CD4-positive, CD25-positive, alpha-beta regulatory T cell (primary cell): ENCODE measurements at regions not wholly inside any gene's neighbourhood (a gene's known extent, or its start where the extent isn't known, plus 50 kb on each side); places are given as distances from the start of the nearest gene placed in this dataset.

Experiments
- ATAC-seq, 2 donors: fragments of 150-1000 bp; cut with Tn5 transposase; one replicate each; pipeline ENCODE4 v1.10.0; 2021; ENCODE audit warnings: low read depth in 2 of 2, moderate number of reproducible peaks in 2 of 2, moderate library complexity in 1 of 2
- DNase-seq, 3 donors: peaks; one replicate each; pipeline versions ENCODE4 v3.0.0 to v3.0.0-alpha.2; 2012 to 2022; ENCODE audit warnings: mixed read lengths in 1 of 3
- H3K27ac ChIP-seq: one replicate; pipeline ENCODE4 v1.7.0; 2013; ENCODE audit warnings: mild to moderate bottlenecking, low read length; ENCODE audit not compliant: insufficient read depth, poor library complexity, severe bottlenecking
- H3K27me3 ChIP-seq: one replicate; pipeline ENCODE4 v1.7.0; 2013; ENCODE audit warnings: low read length; ENCODE audit not compliant: control insufficient read depth, insufficient read depth
- H3K36me3 ChIP-seq: one replicate; pipeline ENCODE4 v1.7.0; 2013; ENCODE audit warnings: mild to moderate bottlenecking, low read length, moderate library complexity; ENCODE audit not compliant: control insufficient read depth, insufficient read depth
- H3K4me1 ChIP-seq: 2 replicates; pipeline ENCODE4 v1.7.0; 2013; ENCODE audit warnings: mild to moderate bottlenecking, low read length; ENCODE audit not compliant: insufficient read depth, control insufficient read depth, poor library complexity, severe bottlenecking
- H3K4me3 ChIP-seq: one replicate; pipeline ENCODE4 v1.7.0; 2013; ENCODE audit warnings: low read depth, mild to moderate bottlenecking, low read length, moderate library complexity
- H3K9me3 ChIP-seq, 2 experiments: 1 replicate in 1 of 2; 2 replicates in 1 of 2; pipeline ENCODE4 v1.7.0; 2013; ENCODE audit warnings: low read length in 2 of 2, mild to moderate bottlenecking in 1 of 2, moderate library complexity in 1 of 2; ENCODE audit not compliant: control insufficient read depth in 2 of 2
- H3K27ac Mint-ChIP-seq, 3 donors: one replicate each; pipeline ENCODE4 v1.8.0; 2020 to 2022; ENCODE audit warnings: mild to moderate bottlenecking in 3 of 3, mixed read lengths in 3 of 3, moderate library complexity in 2 of 3
- H3K27me3 Mint-ChIP-seq: one replicate; pipeline ENCODE4 v1.8.0; 2022; ENCODE audit warnings: mild to moderate bottlenecking, mixed read lengths
- H3K36me3 Mint-ChIP-seq: one replicate; pipeline ENCODE4 v1.8.0; 2020; ENCODE audit warnings: mixed read lengths
- H3K4me1 Mint-ChIP-seq, 4 donors: one replicate each; pipeline ENCODE4 v1.8.0; 2020 to 2022; ENCODE audit warnings: mixed read lengths in 4 of 4, mild to moderate bottlenecking in 1 of 4
- H3K4me3 Mint-ChIP-seq, 4 donors: one replicate each; pipeline ENCODE4 v1.8.0; 2020 to 2022; ENCODE audit warnings: mild to moderate bottlenecking in 4 of 4, mixed read lengths in 4 of 4, moderate library complexity in 3 of 4
- H3K9me3 Mint-ChIP-seq, 7 donors: one replicate each; pipeline ENCODE4 v1.8.0; 2020 to 2022; ENCODE audit warnings: mixed read lengths in 7 of 7, mild to moderate bottlenecking in 3 of 7, moderate library complexity in 2 of 7

- DNase-seq, result no peak
- H3K9me3 Mint-ChIP-seq, result peaks cover 3 to 37% (median 10%) of the 10 kb centered on the region in 7 donors
- no peaks in the 10 kb centered on the region for H3K4me1 Mint-ChIP-seq
- Histone ChIP-seq H3K27me3 (no peaks in the 10 kb centered on the region), H3K9me3 (peaks cover 0 to 12% of the 10 kb centered on the region in 2 experiments), H3K27ac (no peak overlapping the region), H3K36me3 (no peaks in the 10 kb centered on the region), H3K4me3 (no peak overlapping the region), H3K4me1 (no peaks in the 10 kb centered on the region)
- no peak overlapping the region for H3K27ac Mint-ChIP-seq
- no peaks in the 10 kb centered on the region for H3K27me3 Mint-ChIP-seq
- ATAC-seq, result no peak
- H3K4me3 Mint-ChIP-seq, result no peak overlapping the region
- H3K36me3 Mint-ChIP-seq, result no peaks in the 10 kb centered on the region
Observed at GRCh38 chr1:105416261-105416660, 1640.2 kb upstream of the PRMT6 start.

DNA sequence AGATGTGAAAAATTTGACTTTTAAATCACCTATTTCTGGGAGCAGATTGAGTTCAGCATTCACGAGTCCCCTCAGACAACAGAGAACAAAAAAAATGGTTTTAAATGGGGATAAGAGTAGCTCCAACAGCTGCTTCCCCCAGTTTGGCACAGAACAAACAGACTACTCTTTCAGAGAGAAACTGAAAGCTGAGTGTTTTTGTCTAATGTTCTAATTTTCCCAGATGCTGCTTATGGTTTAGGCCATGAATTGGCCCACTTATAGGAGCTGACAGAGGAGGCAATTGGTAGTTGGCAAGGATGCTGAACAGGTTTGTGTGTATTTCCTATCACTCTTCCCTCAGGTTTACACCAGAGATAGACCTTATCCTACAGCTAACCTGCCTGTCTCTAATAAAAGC is 1637.4 kb upstream of the PRMT6 start:
- no peaks in the 10 kb centered on the region for H3K27me3 Mint-ChIP-seq
- H3K27ac Mint-ChIP-seq, result no peak overlapping the region
- DNase-seq (no peak), ATAC-seq (no peak)
- H3K4me3 Mint-ChIP-seq, result no peak overlapping the region
- Histone ChIP-seq H3K27me3 (no peaks in the 10 kb centered on the region), H3K27ac (no peak overlapping the region), H3K9me3 (peaks cover 0 to 12% of the 10 kb centered on the region in 2 experiments), H3K36me3 (no peaks in the 10 kb centered on the region), H3K4me1 (no peaks in the 10 kb centered on the region), H3K4me3 (no peak overlapping the region)
- H3K9me3 Mint-ChIP-seq, result peaks cover 1 to 25% (median 11%) of the 10 kb centered on the region in 7 donors
- no peaks in the 10 kb centered on the region for H3K4me1 Mint-ChIP-seq
- no peaks in the 10 kb centered on the region for H3K36me3 Mint-ChIP-seq

- no peak for ATAC-seq
- Histone ChIP-seq H3K9me3 (no peaks in the 10 kb centered on the region), H3K27ac (no peak overlapping the region), H3K27me3 (no peaks in the 10 kb centered on the region), H3K4me3 (no peak overlapping the region), H3K4me1 (no peaks in the 10 kb centered on the region), H3K36me3 (no peaks in the 10 kb centered on the region)
- Mint-ChIP-seq H3K27ac (no peak overlapping the region), H3K27me3 (no peaks in the 10 kb centered on the region), H3K4me3 (no peak overlapping the region), H3K9me3 (peaks cover 0 to 6% (median 3%) of the 10 kb centered on the region in 7 donors), H3K4me1 (no peaks in the 10 kb centered on the region), H3K36me3 (no peaks in the 10 kb centered on the region)
- no peak for DNase-seq
Observed at GRCh38 chr1:105427543-105427942, 1628.9 kb upstream of the PRMT6 start.

DNA sequence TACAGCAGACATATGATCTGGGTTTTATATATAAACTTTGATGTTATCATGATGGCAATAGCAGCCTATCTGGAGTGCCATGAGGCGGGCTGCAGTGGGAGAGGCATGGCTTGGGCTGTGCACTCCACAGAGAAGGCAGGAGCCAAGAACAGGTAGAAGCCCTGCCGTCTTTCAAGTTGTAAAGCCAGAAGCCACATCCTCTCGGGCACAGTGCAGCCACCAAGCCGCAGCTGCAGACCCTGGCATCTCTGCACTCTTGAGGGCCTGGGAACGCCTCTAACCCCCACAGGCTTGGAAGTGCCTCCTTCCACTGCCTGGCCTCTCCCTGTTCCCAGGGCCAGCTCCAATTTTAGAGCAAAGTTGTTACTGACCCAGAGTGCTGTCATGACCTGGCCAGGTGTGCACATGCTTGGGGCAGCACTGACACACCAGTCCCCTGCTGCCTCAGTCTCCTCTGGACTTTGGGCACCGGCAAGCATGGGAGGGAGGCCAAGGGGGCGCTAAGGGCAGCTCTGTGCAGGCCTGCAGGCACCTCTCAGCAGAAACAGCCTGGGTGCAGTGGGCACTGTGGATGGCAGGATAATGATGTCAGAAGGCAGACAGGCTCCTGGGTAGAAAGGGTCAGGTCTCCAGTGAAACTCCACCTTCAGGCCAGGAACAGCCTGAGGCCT is 1619.8 kb upstream of the PRMT6 start:
- Histone ChIP-seq H3K4me1 (no peaks in the 10 kb centered on the region), H3K27me3 (no peaks in the 10 kb centered on the region), H3K36me3 (no peaks in the 10 kb centered on the region), H3K4me3 (no peak overlapping the region), H3K27ac (no peak overlapping the region), H3K9me3 (peaks cover under 1 to 13% of the 10 kb centered on the region in 2 experiments)
- Mint-ChIP-seq H3K27me3 (no peaks in the 10 kb centered on the region), H3K9me3 (peaks cover 0 to 24% (median 8%) of the 10 kb centered on the region in 7 donors), H3K36me3 (no peaks in the 10 kb centered on the region), H3K4me1 (no peaks in the 10 kb centered on the region), H3K27ac (no peak overlapping the region), H3K4me3 (no peak overlapping the region)
- no peak for DNase-seq
- ATAC-seq, result no peak

DNA sequence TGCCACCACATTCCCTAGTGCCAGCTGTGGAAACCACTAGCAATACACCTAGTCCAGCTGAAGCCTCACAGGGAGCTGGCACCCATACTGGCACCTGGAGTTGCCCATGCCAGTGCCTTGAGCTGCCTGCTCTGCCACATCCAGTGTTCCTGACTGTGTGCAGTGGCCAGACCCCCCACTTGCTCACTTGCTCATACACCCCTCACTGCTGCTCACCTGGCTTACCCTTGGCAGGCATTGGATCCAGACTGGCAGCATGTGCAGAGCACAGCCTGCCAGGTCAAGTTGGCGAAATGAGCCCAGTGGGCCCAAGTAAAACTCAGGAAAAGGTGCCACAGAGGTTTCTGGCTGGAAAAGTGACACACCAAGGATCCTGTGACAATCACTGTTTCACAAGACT is 1618.6 kb upstream of the PRMT6 start:
- Mint-ChIP-seq H3K27ac (no peak overlapping the region), H3K4me3 (no peak overlapping the region), H3K27me3 (no peaks in the 10 kb centered on the region), H3K4me1 (no peaks in the 10 kb centered on the region), H3K36me3 (no peaks in the 10 kb centered on the region), H3K9me3 (peaks cover 0 to 24% (median 8%) of the 10 kb centered on the region in 7 donors)
- no peaks in the 10 kb centered on the region for H3K27me3 ChIP-seq
- H3K4me3 ChIP-seq, result no peak overlapping the region
- DNase-seq (no peak), ATAC-seq (no peak)
- peaks cover 2 to 18% of the 10 kb centered on the region in 2 experiments for H3K9me3 ChIP-seq
- H3K4me1 ChIP-seq, result no peaks in the 10 kb centered on the region
- no peaks in the 10 kb centered on the region for H3K36me3 ChIP-seq
- H3K27ac ChIP-seq, result no peak overlapping the region

- Histone ChIP-seq H3K27me3 (no peaks in the 10 kb centered on the region), H3K4me1 (no peaks in the 10 kb centered on the region), H3K4me3 (no peak overlapping the region), H3K27ac (no peak overlapping the region), H3K36me3 (no peaks in the 10 kb centered on the region), H3K9me3 (peaks cover 2 to 11% of the 10 kb centered on the region in 2 experiments)
- no peak overlapping the region for H3K27ac Mint-ChIP-seq
- H3K36me3 Mint-ChIP-seq, result no peaks in the 10 kb centered on the region
- peaks cover 3 to 22% (median 10%) of the 10 kb centered on the region in 7 donors for H3K9me3 Mint-ChIP-seq
- H3K4me3 Mint-ChIP-seq, result no peak overlapping the region
- H3K27me3 Mint-ChIP-seq, result no peaks in the 10 kb centered on the region
- ATAC-seq (no peak), DNase-seq (no peak)
- no peaks in the 10 kb centered on the region for H3K4me1 Mint-ChIP-seq
Observed at GRCh38 chr1:105442901-105443300, 1613.6 kb upstream of the PRMT6 start.

GRCh38 chr1:105459759-105460158 is 1596.7 kb upstream of the PRMT6 start:
- Mint-ChIP-seq H3K9me3 (peaks cover 0 to 22% (median 5%) of the 10 kb centered on the region in 7 donors), H3K27ac (no peak overlapping the region), H3K27me3 (no peaks in the 10 kb centered on the region), H3K36me3 (no peaks in the 10 kb centered on the region), H3K4me3 (no peak overlapping the region), H3K4me1 (no peaks in the 10 kb centered on the region)
- H3K27ac ChIP-seq, result no peak overlapping the region
- no peak for ATAC-seq
- no peaks in the 10 kb centered on the region for H3K27me3 ChIP-seq
- H3K4me1 ChIP-seq, result no peaks in the 10 kb centered on the region
- peaks cover 5 to 6% of the 10 kb centered on the region in 2 experiments for H3K9me3 ChIP-seq
- no peak for DNase-seq
- H3K4me3 ChIP-seq, result no peak overlapping the region
- no peaks in the 10 kb centered on the region for H3K36me3 ChIP-seq

DNA sequence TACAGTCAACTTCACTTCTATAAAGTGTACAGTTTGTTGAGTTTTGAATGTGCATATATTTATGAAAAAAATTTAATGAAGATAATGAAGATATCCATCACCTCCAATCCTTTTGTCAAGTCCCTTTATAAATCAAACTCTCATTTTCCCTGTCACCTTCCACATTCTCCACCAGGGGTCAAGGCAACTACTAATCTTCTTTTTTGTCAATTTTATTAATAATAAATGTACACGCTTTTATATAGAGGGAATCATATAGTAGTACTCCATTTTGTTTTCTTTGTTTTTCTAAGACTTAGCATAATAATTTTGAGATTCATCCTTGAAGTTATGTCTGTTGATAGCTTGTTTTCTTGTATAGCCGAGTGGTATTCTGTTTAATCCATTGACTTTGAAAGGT is 1594.2 kb upstream of the PRMT6 start:
- peaks cover 0 to 22% (median 8%) of the 10 kb centered on the region in 7 donors for H3K9me3 Mint-ChIP-seq
- H3K36me3 Mint-ChIP-seq, result no peaks in the 10 kb centered on the region
- H3K9me3 ChIP-seq, result peaks cover 3 to 6% of the 10 kb centered on the region in 2 experiments
- no peak for DNase-seq
- no peak overlapping the region for H3K27ac ChIP-seq
- H3K36me3 ChIP-seq, result no peaks in the 10 kb centered on the region
- H3K4me3 ChIP-seq, result no peak overlapping the region
- no peak overlapping the region for H3K4me3 Mint-ChIP-seq
- no peaks in the 10 kb centered on the region for H3K27me3 Mint-ChIP-seq
- H3K27ac Mint-ChIP-seq, result no peak overlapping the region
- H3K4me1 ChIP-seq, result no peaks in the 10 kb centered on the region
- ATAC-seq, result no peak
- H3K4me1 Mint-ChIP-seq, result no peaks in the 10 kb centered on the region
- H3K27me3 ChIP-seq, result no peaks in the 10 kb centered on the region
